Urothelium cell line (cell line): ENCODE measurements at regions not wholly inside any gene's neighbourhood (a gene's known extent, or its start where the extent isn't known, plus 50 kb on each side); places are given as distances from the start of the nearest gene placed in this dataset.

Experiments used
- DNase-seq: peaks from one replicate; pipeline ENCODE4 v3.0.0; 2011; ENCODE audit warnings: low spot score, mixed read lengths
- FAIRE-seq: peaks from 2 replicates; lab custom pipeline; 2011; peaks lifted over from hg19 to GRCh38; lab: Jason Lieb, UNC

DNA sequence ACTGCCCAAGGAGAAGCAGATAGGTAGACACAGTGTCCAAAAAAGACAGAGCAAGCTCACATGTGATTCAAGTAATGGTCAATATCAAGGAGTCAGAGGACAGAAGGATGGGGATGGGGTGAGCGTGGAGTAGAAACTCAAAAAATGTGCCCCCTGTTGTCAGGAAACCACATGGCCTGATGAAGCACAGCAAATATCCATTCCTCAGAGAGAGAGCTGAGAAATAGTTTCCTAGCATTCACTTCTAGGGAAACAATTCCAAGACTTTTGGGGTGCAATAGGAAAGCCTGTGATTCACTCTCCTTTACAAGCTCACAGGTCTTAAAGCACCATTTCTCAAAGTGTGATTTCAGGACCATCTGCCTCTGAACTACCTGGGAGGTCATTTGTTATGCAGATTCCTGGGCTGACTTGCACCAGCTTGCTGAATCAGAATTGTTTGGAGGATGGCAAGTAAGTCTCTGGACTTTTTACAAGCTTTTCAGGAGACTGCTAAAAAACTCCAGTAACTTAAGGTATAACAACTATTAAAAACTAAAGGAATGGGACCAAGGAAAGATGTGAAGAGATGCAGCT lies 432.8 kb downstream of the HDGFL1 start:
- no peak for FAIRE-seq

DNA sequence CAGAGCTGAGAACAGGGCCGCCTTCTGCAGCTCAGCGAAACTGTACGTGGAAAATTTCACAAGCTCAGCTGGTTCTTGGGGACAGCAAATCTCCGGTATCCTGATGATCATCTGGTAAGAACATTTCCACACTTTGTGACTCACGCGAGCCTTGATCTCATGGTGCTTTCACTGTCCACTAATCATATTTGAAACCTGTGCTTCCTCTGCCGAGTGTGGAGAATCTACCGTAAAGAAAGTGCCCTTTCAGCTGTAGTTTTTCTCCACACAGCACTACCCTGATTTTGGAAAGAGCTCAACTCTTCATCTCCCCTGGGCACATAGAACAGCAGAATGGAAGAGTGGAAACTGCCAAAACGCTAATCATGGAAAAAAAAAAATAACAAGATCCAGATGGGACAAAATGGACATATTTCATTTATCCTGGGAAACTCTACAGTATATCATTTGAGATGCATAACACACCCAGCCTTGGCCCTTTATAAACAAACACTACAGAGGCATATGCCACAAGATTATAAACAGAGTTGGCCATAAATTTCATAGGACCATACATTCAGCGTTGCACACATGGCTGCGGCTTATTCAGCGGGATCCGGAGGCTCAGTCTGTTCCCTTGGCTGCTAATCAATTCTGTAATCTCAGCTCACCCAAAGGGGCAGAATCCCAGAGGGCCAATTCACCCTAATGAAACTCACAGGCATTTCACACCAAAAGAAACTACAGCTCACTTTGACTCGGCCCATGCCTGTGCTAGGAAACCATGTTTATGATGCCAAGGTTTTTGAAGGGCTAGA lies 434.5 kb downstream of the HDGFL1 start:
- DNase-seq (no peak), FAIRE-seq (no peak)

More for the DNA sequence above, 432.8 kb downstream of the HDGFL1 start:
- DNase-seq, result no peak

DNA sequence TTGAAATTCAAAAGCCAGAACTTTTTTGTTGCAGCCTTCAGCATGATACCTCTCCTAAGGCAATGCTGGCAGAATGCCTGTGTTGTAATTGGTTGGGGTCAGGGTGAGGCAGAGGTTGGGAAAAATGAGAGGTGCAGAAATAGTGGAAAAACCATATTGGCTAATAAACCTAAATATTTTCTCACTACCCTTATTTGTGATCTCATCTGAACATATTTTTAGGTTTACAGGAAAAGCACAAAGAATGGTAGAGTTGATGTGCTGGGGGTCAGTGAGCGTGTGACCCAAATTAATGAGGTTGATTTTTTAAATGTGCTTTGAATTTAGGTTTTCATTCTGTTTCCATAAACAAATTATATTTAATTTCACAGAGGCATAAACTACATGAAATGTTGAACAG lies 437.3 kb downstream of the HDGFL1 start:
- FAIRE-seq (no peak), DNase-seq (no peak)

DNA sequence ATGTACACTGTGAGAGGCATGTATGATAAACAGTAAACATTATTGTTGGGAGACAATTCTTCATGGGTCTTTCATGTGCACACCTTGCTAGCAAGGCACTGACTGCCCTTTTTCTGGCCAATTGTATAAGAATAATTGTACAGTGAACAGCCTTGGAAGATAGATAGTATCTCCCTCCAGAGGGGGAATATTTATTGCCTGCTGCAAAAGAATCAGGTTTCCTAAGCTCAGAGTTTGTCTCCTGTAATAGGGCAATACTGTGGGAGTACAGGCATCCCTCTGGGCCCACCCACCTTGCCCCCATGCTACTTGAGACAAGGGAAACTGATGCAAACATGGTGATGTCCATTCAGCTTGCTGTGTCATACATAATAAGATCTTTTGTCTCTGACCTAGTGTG lies 442.2 kb downstream of the HDGFL1 start:
- FAIRE-seq, result no peak

DNA sequence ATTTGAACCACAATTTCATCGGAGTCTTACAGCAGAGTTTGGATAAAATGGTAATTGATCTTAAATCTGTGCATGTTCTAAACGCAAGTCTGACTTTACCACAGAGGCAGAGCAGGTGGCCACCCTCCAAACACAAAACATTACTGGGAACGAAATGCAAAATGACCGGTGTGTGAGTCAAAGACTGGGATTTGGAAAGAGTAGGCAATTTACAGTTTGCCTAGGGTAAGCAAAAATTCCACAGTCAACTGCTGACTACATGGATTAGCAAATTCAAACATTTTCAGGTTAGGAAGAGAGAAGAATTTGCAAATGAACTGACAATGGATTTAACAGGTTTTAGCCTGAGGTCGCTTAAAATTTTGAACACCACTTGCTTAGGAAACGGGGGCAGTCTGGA lies 444.4 kb downstream of the HDGFL1 start:
- FAIRE-seq (no peak), DNase-seq (no peak)

More for the DNA sequence above, 442.2 kb downstream of the HDGFL1 start:
- no peak for DNase-seq

DNA sequence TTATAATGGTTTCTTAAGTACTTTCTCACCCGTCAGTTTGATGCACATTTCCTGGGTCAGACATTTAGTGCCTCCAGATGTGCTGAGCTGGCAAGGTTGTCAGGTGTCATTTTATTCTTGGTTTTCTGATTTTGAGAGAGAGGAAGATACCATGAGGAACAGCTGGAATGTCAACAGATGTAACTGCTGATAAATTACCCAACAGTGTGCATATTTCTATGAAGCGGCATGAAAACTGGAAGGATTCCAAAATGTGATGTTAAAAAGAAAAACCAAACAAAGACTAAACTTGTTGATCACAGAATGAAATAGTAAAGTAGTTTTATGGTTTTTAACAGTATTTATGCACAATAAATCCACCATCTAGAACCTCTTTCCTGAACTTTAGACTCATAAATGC lies 447.3 kb downstream of the HDGFL1 start:
- FAIRE-seq, result no peak
- no peak for DNase-seq

DNA sequence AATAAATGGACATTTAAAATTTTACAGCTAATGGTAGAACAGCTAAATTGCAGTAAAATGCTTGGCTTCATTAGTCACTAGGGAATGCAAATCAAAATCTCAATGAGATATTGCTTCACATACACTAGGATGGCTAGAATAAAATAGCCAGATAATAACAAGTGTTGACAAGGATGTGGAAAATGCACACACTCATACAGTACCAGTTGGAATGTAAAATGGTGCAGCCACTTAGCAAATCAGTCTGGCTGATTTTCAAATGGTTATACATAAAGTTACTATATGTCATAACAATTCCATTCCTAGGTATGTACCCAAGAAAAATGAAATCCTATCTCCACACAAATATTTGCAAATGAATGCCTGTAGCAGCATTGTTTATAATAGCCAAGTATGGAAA lies 452.1 kb downstream of the HDGFL1 start:
- no peak for DNase-seq
- no peak for FAIRE-seq

DNA sequence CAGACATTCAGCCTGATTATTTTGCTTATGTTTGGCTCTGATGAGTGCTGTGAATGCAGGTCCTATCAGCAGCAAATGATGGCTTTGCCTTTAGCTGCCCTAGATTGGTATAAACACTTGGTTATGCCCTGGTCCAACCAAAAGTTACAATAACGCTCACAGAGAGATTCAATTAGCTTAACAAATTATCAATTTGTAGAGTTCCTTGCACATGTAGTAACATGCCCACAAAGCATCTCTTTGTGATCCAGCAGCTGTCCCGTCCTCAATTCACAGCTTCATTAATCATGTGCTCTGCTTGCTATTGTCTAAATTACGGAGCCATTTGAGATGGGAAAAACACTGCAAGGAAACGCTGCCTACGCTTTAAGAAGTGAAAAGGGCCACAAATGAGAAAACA lies 457.9 kb downstream of the HDGFL1 start:
- DNase-seq, result no peak
- no peak for FAIRE-seq

DNA sequence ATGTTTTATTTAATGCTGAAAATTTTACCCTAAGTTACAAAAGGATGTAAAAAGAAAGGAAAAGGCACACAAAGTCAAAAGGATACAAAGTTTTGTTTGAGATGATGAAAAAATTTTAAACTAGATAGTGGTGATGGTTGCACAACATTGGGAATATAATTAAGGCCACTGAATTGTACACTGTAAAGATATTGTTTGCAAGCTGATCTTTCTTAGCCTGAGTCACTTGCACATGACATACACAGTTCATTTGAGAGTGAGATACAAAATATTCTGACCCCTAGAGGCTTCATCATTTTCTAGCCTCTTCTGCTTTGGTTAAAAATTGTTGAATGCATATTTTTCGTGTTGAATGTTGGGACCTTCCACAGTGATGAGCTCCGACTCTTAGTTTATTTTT lies 462.6 kb downstream of the HDGFL1 start:
- DNase-seq (no peak), FAIRE-seq (no peak)

DNA sequence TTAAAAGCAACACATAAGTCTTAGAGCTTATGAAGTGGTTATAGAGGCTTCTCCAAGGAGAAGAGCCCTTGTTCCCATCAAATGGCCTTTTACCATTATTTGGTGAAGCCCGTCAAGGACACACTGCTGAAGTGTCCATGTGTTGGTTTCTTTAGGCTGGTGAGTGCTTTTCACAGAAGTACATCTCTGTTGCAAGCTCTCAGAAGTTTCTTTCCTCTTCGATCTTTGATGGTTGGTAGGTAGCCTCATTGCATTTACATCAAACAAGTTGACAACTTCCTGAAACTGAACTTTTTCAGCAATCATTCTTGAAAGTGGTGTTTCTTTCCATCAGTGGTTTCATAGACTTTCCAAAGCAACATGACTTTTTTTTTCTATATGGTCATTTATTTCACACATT lies 465.6 kb downstream of the HDGFL1 start:
- DNase-seq (no peak), FAIRE-seq (no peak)

DNA sequence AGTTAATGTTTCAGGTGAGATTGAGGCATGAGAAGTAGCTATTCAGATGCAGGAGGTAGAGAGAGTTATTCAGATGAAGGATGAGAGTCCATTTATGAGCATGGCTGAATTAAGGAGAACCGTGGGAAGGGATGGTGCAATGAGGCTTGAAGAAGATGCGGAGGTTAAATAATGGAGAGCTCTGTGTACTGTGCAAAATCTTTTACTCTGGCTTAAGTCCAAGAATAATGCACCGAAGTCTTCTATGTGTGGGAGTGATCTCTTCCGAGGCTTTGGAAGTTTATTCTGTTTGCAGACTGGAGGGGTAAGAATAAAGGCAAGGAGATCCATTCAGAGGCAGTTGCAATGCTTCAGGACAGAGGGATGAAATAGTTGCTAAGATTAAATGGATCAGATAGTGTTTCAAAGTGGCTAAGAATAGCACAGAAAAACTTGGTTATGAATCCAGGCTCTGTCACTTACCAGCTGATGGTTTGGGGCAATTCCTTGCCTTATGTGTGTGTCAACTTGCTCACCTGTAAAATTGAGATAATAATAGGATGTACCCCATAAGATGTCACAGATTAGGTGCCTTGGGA lies 467.1 kb downstream of the HDGFL1 start:
- FAIRE-seq, result no peak
- no peak for DNase-seq

DNA sequence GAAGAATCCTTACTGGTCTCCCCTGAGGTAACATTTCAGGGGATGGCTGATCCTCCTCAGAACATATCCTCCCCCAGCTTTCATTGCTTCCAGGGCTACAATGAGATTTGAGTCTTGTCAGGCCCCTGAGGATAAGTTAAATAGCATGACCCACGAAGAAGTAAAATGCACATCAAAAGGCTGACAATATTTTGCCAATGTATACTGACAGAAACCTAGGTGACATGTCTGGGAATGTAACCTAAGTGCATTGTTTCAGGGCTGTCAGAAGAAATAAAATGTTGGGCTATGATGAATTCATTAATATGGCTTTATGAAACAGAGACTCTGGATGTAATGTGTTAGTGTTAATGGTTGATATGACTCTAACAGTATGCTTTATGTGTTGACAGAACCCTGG lies 471.5 kb downstream of the HDGFL1 start:
- no peak for DNase-seq
- no peak for FAIRE-seq

DNA sequence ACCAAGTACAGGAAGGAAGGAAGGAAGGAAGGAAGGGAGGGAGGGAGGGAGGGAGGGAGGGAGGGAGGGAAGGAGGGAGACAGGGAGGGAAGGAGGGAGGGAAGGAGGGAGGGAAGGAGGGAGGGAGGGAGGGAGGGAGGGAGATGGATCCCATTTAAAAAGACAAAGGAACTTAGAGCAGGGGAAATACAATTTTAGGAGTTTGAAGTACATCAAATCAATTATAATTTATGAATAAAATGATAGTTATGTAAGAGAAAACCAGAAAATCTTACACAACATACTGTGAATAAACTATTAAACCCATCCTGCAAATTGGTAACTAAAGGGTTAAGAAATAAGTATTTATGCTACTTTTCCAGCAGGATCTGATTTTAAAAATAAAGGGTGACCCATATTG lies 475.9 kb downstream of the HDGFL1 start:
- FAIRE-seq (no peak), DNase-seq (no peak)

DNA sequence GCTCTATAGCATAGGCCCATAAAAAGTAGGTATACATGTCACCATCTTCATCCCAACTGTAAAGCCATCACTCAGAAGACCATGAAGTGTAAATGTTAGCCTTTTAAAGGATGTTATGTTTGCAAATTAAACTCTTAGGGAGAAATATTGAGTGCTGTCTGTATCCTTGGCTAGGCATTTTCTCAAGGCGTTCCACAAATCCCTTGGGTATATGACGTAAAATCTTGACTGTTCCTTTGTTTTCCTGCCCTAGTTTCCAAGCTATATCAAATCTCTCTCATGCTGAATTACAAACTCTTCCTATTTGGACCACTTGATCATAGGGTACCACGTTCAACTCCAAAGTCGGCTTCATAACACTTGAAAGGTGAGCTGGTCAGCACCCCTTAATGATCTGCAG lies 486.2 kb downstream of the HDGFL1 start:
- DNase-seq, result no peak
- no peak for FAIRE-seq

DNA sequence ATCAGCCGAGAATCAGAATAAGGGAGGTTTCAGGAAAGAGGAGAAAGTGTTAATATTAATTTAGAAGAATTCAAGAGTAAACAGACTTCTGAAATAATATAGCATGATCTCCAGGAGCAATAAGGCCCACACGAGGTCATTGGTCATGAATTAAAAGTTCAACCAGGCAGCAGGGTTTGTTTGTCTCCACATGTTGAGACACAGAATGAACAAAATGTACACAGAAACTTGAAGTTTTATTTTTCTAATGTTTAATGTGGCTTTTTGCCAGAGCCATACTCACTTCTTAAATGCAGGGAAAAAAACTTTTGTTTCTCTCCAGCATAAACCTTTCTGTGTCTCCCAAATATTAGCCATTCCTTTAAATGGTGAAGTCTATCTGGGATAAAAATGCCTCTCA lies 504.5 kb downstream of the HDGFL1 start:
- FAIRE-seq (no peak), DNase-seq (no peak)

DNA sequence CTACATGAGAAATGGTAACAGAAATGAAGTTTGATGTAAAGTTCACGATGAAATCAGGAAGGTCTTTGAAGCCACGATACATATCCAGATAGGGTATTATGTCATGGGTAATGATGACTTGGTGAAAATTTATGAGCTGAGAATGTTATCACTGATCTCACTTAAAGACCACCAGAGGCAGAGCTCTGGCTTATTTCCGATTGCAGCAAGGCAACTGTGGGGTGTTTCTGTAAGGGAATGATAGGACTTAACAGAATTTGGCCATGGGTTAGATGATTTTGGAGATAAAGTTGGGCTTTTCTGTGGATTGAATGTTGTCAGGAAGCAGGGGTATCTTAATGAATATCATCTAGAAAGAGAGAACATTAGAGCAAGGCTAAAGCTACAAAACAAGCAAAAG lies 508.4 kb downstream of the HDGFL1 start:
- no peak for DNase-seq
- no peak for FAIRE-seq

DNA sequence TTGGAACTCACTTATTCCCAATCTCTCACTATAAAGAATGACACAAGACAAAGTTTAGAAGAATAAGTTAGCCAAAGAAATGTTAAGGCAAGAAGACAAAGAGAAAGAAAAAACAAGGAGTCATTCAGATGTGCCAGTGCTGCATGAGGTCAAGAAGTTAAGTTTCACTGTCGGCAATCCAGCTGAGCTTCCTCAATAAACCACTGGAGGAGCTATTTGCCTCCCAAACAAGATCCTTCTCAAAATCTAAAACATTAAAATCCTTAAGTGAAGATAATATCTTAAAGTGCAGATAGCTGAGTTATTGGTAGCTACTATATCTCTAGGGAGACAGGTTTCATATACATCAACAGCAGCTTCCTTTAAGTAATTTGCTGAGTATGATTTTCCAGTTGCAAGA lies 512.3 kb downstream of the HDGFL1 start:
- FAIRE-seq, result no peak
- DNase-seq, result no peak

DNA sequence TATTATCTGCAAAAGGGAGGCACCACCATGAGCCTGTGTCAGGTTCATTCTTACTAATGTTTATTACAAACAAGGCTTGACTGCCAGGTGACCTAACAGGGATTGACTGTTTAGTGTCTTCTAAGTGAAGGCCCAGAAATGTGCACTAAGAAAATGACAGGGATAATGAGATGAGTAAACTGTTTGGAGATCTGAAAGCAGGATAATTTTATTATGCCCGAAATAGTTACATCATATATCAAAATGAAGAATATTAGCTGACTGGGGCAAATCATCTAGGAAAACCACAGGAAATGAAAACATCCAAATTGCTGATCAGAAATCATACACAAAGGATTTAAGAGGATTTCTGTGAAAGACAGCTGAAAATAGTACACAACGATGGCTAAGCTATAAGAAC lies 516.7 kb downstream of the HDGFL1 start:
- FAIRE-seq (no peak), DNase-seq (no peak)

DNA sequence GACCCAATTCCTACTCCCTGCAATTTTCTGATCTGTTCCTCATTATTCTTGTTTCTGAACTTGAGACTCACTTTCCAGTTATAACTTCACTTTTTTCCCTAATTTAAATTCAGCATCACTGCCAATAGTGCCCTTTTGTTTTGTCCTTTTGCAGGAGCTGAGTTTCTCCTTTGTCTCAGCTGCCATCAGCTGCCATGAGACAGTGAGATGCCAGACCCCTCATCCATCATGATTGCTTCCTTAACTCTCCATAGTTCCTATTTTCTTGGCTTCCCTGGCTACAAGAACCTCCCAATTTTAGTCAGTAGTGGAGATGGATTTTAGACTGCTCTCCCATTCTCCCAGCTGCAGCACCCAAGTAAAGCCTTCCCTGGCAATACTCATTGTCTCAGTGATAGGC lies 518.1 kb downstream of the HDGFL1 start:
- FAIRE-seq, result no peak
- DNase-seq, result no peak

DNA sequence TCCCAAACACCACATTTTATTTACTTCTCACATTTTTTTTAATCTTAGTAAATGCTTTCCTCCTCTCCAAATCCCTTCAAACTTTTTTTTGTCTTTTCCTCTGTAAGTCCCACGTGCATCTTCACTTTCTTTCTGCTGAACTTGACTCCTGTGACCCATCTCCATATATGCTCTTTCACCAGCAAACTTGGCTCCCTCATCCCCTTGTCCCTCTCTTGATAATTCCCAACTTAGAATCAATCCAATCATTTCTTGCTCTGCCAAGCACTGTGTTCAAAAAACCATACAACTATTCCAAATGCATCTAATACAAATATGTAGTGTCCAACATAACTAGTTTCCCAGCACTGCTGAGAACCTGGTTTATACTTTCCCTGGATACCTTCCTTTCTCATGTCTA lies 519.4 kb downstream of the HDGFL1 start:
- FAIRE-seq (no peak), DNase-seq (no peak)

DNA sequence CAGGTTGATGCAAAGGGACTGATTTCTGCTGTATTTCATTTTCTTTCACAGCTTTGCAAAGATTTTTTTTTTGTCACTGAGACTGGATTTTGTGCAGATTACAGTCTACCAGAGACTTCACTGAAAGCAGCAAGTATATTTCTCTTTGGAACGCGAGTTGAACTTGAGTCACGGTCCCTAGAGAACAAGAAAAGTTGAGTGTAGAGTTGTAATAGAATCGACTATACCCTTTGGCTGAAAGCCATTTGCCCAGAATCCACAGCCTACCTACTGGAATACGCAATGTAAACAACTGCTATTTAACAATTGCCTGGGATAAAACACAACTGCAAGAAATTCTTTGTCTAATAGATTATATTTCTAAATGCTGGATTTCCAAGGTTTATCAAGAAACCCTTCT lies 520.6 kb downstream of the HDGFL1 start:
- no peak for DNase-seq
- no peak for FAIRE-seq

DNA sequence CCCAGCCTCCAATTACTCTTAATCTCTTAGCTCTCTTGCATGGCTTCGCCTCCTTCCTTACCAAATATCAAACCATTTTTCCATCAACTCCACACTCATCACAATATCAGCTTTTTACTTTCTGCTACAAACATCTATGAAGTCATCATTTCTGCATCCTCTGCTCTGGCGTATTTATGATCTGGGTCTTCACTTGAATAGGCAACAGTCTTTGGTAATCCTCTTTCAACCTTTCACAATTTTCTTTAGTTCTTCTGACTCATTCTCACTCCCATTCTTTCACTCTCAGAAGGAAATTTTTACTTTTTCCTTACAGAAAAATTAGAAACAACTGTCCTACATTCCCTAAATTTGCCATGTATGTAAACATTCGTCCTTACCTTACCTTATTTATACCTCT lies 522.4 kb downstream of the HDGFL1 start:
- DNase-seq (no peak), FAIRE-seq (no peak)
